Sigmoid colon (tissue), 6 donors: ENCODE measurements at regions not wholly inside any gene's neighbourhood (a gene's known extent, or its start where the extent isn't known, plus 50 kb on each side); places are given as distances from the start of the nearest gene placed in this dataset.

ENCODE experiments used
- DNase-seq: peaks from one replicate; pipeline ENCODE4 v3.0.0-alpha.2; 2019
- H3K27ac ChIP-seq, 4 donors: fragments of 200-600 bp; sonication (generic); one replicate each; pipeline ENCODE4 v1.5.1; 2016 to 2019; ENCODE audit warnings: mild to moderate bottlenecking in 1 of 4
- H3K27me3 ChIP-seq, 3 donors: fragments of 200-600 bp; sonication (generic); one replicate each; pipeline ENCODE4 v1.5.1; 2019; ENCODE audit warnings: mild to moderate bottlenecking in 1 of 3
- H3K36me3 ChIP-seq, 4 donors: fragments of 200-600 bp; sonication (generic); one replicate each; pipeline ENCODE4 v1.5.1; 2016 to 2019
- H3K4me1 ChIP-seq, 4 donors: fragments of 200-600 bp; sonication (generic); one replicate each; pipeline ENCODE4 v1.5.1; 2017 to 2019
- H3K4me3 ChIP-seq, 4 donors: fragments of 200-600 bp; sonication (generic); one replicate each; pipeline ENCODE4 v1.5.1; 2017 to 2019; ENCODE audit warnings: mild to moderate bottlenecking in 2 of 4, moderate library complexity in 1 of 4
- H3K9me3 ChIP-seq, 4 donors: fragments of 200-600 bp in 3 of 4; sonication (generic) in 3 of 4; one replicate each; pipeline versions ENCODE4 v1.5.1 to v1.6.1; 2013 to 2019
- EP300 ChIP-seq, 4 donors: sonication (generic); formaldehyde crosslinking; IDR thresholded peaks; one replicate each; pipeline ENCODE4 v1.6.1; 2017; ENCODE audit warnings: antibody characterized with exemption in 4 of 4
- POLR2A ChIP-seq, 2 donors: fragments of 450-650 bp; IDR thresholded peaks; one replicate each; pipeline ENCODE4 v1.6.1; 2016; ENCODE audit warnings: antibody characterized with exemption in 2 of 2, mild to moderate bottlenecking in 2 of 2, moderate library complexity in 2 of 2
- POLR2AphosphoS5 ChIP-seq, 4 donors: sonication (generic); formaldehyde crosslinking; IDR thresholded peaks; one replicate each; pipeline ENCODE4 v1.6.1; 2017; ENCODE audit warnings: antibody characterized with exemption in 4 of 4
- WGBS, 2 donors: extraction: QIAGEN DNeasy Blood & Tissue Kit; methylation state at CpG; one replicate each; pipeline ENCODE4 v1.1.7; 2013; 5-methylcytosine and 5-hydroxymethylcytosine counted together
- intact Hi-C: fragments of 100-400 bp; cut with DNase I; formaldehyde crosslinking; loops from one replicate; pipeline ENCODE4 v1.15.1; 2023
- TF ChIP-seq, protein P1 (sequence below), 4 experiments: fragments of 450-650 bp in 3 of 4; fragments of 200-600 bp in 1 of 4; IDR thresholded peaks; one replicate each; pipeline ENCODE4 v1.5.1; 2016 to 2019; ENCODE audit warnings: antibody characterized with exemption in 4 of 4, mild to moderate bottlenecking in 3 of 4, moderate library complexity in 2 of 4
- donor health status: healthy with polysubstance abuse.
- donor health status: healthy.

DNA sequence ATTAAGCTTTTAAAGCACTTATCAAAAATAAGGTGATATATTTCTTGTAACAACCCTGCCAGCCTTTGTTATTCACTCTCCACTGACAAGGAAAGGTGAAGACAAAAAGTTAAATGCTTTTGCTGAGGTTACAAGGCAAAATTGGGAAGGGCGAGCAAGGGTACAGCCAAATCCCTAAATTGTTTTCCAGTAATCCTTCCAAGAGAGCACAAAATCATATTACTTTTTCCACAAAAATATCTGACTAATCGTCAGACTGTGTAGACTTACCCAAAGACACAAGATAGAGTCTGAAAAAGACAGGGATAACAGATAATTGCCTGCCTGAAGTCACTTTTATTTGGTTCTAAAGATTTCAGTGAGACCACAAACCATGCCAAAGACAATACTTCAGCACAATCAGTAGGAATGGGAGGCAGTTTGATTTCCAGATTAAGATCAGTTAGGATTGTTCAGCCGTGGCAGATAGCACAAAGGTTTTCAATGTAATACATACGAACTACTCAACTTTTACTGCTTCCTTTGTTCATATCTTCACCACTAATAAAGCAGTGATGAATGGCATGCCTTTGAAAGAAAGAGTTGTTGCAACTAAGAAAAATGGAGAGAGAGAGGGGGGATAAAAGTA is 383.8 kb upstream of the TUSC1 start:
- H3K4me3 ChIP-seq: no peak overlapping the region
- no peaks in the 10 kb centered on the region for H3K36me3 ChIP-seq
- TF ChIP-seq EP300 (IDR thresholded peaks at IDR 0.05): no peak
- TF ChIP-seq, protein P1, sequence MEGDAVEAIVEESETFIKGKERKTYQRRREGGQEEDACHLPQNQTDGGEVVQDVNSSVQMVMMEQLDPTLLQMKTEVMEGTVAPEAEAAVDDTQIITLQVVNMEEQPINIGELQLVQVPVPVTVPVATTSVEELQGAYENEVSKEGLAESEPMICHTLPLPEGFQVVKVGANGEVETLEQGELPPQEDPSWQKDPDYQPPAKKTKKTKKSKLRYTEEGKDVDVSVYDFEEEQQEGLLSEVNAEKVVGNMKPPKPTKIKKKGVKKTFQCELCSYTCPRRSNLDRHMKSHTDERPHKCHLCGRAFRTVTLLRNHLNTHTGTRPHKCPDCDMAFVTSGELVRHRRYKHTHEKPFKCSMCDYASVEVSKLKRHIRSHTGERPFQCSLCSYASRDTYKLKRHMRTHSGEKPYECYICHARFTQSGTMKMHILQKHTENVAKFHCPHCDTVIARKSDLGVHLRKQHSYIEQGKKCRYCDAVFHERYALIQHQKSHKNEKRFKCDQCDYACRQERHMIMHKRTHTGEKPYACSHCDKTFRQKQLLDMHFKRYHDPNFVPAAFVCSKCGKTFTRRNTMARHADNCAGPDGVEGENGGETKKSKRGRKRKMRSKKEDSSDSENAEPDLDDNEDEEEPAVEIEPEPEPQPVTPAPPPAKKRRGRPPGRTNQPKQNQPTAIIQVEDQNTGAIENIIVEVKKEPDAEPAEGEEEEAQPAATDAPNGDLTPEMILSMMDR (IDR thresholded peaks at IDR 0.05): no peak
- no peak for TF ChIP-seq POLR2AphosphoS5 (IDR thresholded peaks at IDR 0.05)
- no peak for TF ChIP-seq POLR2A (IDR thresholded peaks at IDR 0.05)
- H3K4me1 ChIP-seq: no peaks in the 10 kb centered on the region
- H3K27me3 ChIP-seq: no peaks in the 10 kb centered on the region
- 46 to 54% methylated on average over 4 of the region's 4 CpGs for WGBS, 2 donors
- no peak overlapping the region for H3K27ac ChIP-seq
- DNase-seq: no peak
- H3K9me3 ChIP-seq: no peaks in the 10 kb centered on the region
- intact Hi-C loops: no loop called here

DNA sequence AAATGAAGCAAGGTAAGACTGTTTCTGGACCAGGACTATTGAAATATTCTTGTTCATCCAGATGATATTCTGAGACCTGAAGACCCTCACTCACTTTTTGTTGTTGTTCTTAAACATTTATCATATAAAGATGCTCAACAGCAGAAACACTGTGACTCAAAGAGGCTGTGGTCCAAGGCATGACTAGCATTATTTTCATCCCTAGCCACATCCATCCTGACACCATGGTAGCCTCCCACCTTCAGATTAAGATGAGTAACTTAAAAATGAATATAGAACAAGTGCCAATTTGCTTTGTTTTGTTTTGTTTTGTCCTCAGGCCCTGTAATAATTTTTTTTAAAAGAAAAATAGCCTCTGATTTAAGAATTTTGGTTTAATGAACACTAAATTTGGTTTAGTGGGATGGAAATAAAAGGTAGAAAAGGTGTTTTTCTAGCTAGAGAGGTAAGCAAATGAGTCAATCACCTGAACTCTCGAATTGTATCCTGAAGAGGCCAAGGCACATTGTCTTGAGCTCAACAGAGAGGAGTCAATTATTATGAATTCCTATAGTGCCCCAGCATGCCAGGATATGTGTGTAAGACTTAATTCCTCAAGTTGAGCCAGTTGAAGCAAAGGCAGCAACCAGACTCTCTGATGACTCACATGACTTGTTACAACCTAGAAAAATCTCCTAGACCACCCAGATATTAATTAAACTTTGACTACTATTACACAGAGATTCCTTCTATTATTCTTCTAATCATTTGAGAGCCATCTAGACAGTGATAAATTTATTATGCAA is 380.1 kb upstream of the TUSC1 start:
- Histone ChIP-seq H3K36me3 (no peaks in the 10 kb centered on the region), H3K4me3 (no peak overlapping the region), H3K27ac (no peak overlapping the region), H3K4me1 (no peaks in the 10 kb centered on the region), H3K27me3 (no peaks in the 10 kb centered on the region), H3K9me3 (no peaks in the 10 kb centered on the region)
- WGBS, 2 donors: 14 to 53% methylated on average over 1 of the region's 1 CpG
- TF ChIP-seq, protein P1 (IDR thresholded peaks at IDR 0.05): no peak
- no peak for DNase-seq
- intact Hi-C loops: no loop called here

DNA sequence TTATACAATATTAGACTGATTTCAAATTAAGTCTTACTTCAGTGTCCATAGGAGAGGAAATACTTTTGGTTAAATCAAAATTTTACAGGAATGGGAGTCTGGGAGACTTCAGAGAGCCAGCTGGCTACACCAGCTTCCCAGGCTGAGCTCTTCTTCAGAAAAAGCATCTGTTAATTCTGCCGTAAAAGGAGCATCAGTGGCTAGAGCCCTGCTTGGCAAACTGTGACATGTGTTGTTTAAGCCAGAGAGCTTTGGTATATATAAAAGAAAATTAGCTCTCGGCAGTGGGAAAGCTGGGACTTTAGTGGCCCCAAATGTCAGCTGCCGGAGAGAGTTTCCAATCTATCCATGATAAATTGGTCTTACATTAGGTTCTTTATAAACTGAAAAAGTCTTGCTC is 378.8 kb upstream of the TUSC1 start:
- Histone ChIP-seq H3K4me1 (no peaks in the 10 kb centered on the region), H3K27ac (no peak overlapping the region), H3K27me3 (no peaks in the 10 kb centered on the region), H3K4me3 (no peak overlapping the region), H3K36me3 (no peaks in the 10 kb centered on the region), H3K9me3 (no peaks in the 10 kb centered on the region)
- DNase-seq: no peak
- 66 to 76% methylated on average over 3 of the region's 3 CpGs for WGBS, 2 donors
- intact Hi-C loops: no loop called here
- TF ChIP-seq EP300 (IDR thresholded peaks at IDR 0.05): no peak
- TF ChIP-seq POLR2AphosphoS5 (IDR thresholded peaks at IDR 0.05): no peak
- TF ChIP-seq, protein P1 (IDR thresholded peaks at IDR 0.05): no peak
- no peak for TF ChIP-seq POLR2A (IDR thresholded peaks at IDR 0.05)

DNA sequence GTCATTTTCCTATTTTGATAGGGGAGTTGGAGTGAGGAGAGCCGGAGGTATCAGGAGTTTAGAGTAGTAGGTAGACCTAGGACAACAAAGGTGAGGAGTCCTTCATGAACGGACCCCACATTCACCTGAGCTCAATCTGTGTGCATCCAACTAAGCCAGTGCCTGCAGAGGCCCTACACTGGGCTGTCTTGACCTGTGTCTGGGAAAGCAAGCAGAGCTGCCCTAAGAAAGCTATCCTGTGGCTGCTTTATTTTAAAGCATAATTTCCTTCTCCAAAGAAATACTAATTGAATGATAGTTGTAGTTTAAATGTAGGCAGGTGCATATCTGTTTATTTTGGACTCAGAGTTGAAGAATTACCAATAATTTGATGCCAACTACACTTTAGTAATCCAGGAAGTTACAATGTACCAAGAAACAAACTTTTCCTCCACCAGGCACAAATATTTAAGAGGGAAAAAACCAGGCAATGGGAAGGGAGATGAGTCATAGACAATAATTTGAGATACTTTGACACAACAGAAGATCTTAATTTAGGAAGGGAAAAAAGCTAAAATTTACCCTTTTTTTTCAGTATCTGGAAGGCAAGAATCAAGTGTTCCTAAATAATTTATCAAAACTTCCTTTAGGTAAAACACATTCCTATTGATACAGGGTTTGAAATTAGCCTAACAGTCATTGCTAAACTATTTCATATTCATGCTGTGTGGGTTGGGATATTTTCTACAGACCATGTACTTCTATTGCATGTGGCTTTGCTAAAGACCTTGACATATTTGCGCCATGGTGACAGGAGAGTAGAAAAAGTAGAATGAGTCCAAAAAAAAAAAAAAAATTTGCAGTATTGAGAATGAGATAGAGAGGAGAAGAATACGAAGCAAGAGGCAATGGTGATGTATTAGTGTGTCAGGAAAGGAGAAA is 376.6 kb upstream of the TUSC1 start:
- WGBS, 2 donors: 79 to 82% methylated on average over 4 of the region's 4 CpGs
- H3K36me3 ChIP-seq: no peaks in the 10 kb centered on the region
- H3K9me3 ChIP-seq: no peaks in the 10 kb centered on the region
- TF ChIP-seq POLR2A (IDR thresholded peaks at IDR 0.05): no peak
- TF ChIP-seq POLR2AphosphoS5 (IDR thresholded peaks at IDR 0.05): no peak
- TF ChIP-seq, protein P1 (IDR thresholded peaks at IDR 0.05): no peak
- TF ChIP-seq EP300 (IDR thresholded peaks at IDR 0.05): no peak
- no peak overlapping the region for H3K4me3 ChIP-seq
- intact Hi-C loops: no loop called here
- no peak for DNase-seq
- no peaks in the 10 kb centered on the region for H3K4me1 ChIP-seq
- H3K27ac ChIP-seq: no peak overlapping the region
- no peaks in the 10 kb centered on the region for H3K27me3 ChIP-seq
